Endothelial cell of umbilical vein (primary cell): ENCODE measurements at regions not wholly inside any gene's neighbourhood (a gene's known extent, or its start where the extent isn't known, plus 50 kb on each side); places are given as distances from the start of the nearest gene placed in this dataset.

ENCODE experiments used
- BruUV-seq: library from RNA; stranded (reverse); fragments of 400-500 nt; replicated peaks from 2 replicates; lab custom pipeline; 2021; lab: Mats Ljungman, UMichigan
- CTCF ChIA-PET: fragments of 300-600, 350-600 bp; sonication (Branson Sonifier 250); formaldehyde crosslinking; loops from one replicate; lab custom pipeline; 2021; ENCODE audit warnings: antibody characterized with exemption, inconsistent platforms; lab: Charles Lee
- POLR2A ChIA-PET: fragments of 300-600, 350-600 bp; sonication (Branson Sonifier 250); formaldehyde crosslinking; loops from one replicate; lab custom pipeline; 2021; ENCODE audit warnings: antibody characterized with exemption, inconsistent platforms; lab: Charles Lee
- DNase-seq: peaks from one replicate; pipeline ENCODE4 v3.0.0-alpha.2; 2011; ENCODE audit warnings: low read depth, low spot score
- FAIRE-seq: peaks from 2 replicates; lab custom pipeline; 2011; peaks lifted over from hg19 to GRCh38; lab: Jason Lieb, UNC
- H2AFZ ChIP-seq: 2 replicates; pipeline ENCODE4 v1.6.0; 2012; ENCODE audit warnings: low read depth, low read length, control low read depth, inconsistent platforms
- H3K27ac ChIP-seq: 2 replicates; pipeline ENCODE4 v1.5.1; 2011; ENCODE audit warnings: low read depth, mild to moderate bottlenecking, control low read depth, low read length, moderate library complexity; ENCODE audit not compliant: insufficient read depth
- H3K27me3 ChIP-seq, 2 experiments: 2 replicates each; pipeline versions ENCODE4 v1.6.0 to v1.6.1; 2011; ENCODE audit warnings: low read length in 2 of 2, mixed read lengths in 1 of 2; ENCODE audit not compliant: control insufficient read depth in 2 of 2, insufficient read depth in 2 of 2
- H3K36me3 ChIP-seq, 2 experiments: 2 replicates in 1 of 2; 3 replicates in 1 of 2; pipeline ENCODE4 v1.5.1; 2011; ENCODE audit warnings: low read length in 2 of 2, mild to moderate bottlenecking in 1 of 2, moderate library complexity in 1 of 2; ENCODE audit not compliant: control insufficient read depth in 2 of 2, insufficient read depth in 2 of 2; ENCODE audit errors: extremely low read depth in 1 of 2
- H3K4me1 ChIP-seq: 3 replicates; pipeline ENCODE4 v1.5.1; 2011; ENCODE audit warnings: mild to moderate bottlenecking, low read length; ENCODE audit not compliant: control insufficient read depth, insufficient read depth; ENCODE audit errors: extremely low read depth
- H3K4me2 ChIP-seq: 2 replicates; pipeline ENCODE4 v1.6.1; 2011; ENCODE audit warnings: low read length, control low read depth, mixed read lengths; ENCODE audit not compliant: insufficient read depth
- H3K4me3 ChIP-seq, 3 experiments: fragments of 200-600 bp in 1 of 3; sonication (generic), shearing (Covaris generic) in 1 of 3; replicated peaks in 1 of 3; 2 replicates each; pipeline ENCODE4 v1.5.1; 2011 to 2016; ENCODE audit warnings: control low read depth in 3 of 3, low read length in 3 of 3, mild to moderate bottlenecking in 2 of 3, inconsistent platforms in 1 of 3, low read depth in 1 of 3, moderate library complexity in 1 of 3; ENCODE audit not compliant: insufficient read depth in 1 of 3
- H3K79me2 ChIP-seq: 2 replicates; pipeline ENCODE4 v1.6.0; 2012; ENCODE audit warnings: low read length, inconsistent platforms; ENCODE audit not compliant: control insufficient read depth, insufficient read depth
- H3K9ac ChIP-seq: replicated peaks from 2 replicates; pipeline ENCODE3; 2011; ENCODE audit warnings: low read length, control low read depth; ENCODE audit not compliant: insufficient read depth; ENCODE audit errors: extremely low read depth
- H3K9me1 ChIP-seq: replicated peaks from 3 replicates; pipeline ENCODE4 v1.6.0; 2011; ENCODE audit warnings: mild to moderate bottlenecking, low read length; ENCODE audit not compliant: control insufficient read depth, insufficient read depth; ENCODE audit errors: extremely low read depth
- H3K9me3 ChIP-seq: replicated peaks from 2 replicates; pipeline ENCODE4 v1.5.1; 2012; ENCODE audit warnings: low read length, inconsistent platforms; ENCODE audit not compliant: control insufficient read depth, insufficient read depth
- H4K20me1 ChIP-seq: replicated peaks from 2 replicates; pipeline ENCODE3; 2011; ENCODE audit warnings: mild to moderate bottlenecking, low read length; ENCODE audit not compliant: control insufficient read depth, insufficient read depth; ENCODE audit errors: extremely low read depth
- CTCF ChIP-seq, 2 donors: IDR thresholded peaks; 1 replicate in 1 of 2; 2 replicates in 1 of 2; pipeline ENCODE4 v1.5.1; 2011; ENCODE audit warnings: low read length in 2 of 2, mild to moderate bottlenecking in 2 of 2, moderate library complexity in 2 of 2, control low read depth in 1 of 2, inconsistent platforms in 1 of 2, low read depth in 1 of 2; ENCODE audit not compliant: insufficient read depth in 1 of 2; ENCODE audit errors: extremely low read depth in 1 of 2
- EZH2 ChIP-seq: IDR thresholded peaks from 2 replicates; pipeline ENCODE4 v1.6.1; 2012; ENCODE audit warnings: borderline replicate concordance, low read depth, mild to moderate bottlenecking, moderate library complexity, low read length, inconsistent platforms; ENCODE audit not compliant: severe bottlenecking
- FOS ChIP-seq: IDR thresholded peaks from 2 replicates; pipeline ENCODE4 v1.6.1; 2011; ENCODE audit warnings: mild to moderate bottlenecking, low read length, moderate library complexity, borderline replicate concordance; ENCODE audit not compliant: insufficient read depth
- GATA2 ChIP-seq: IDR thresholded peaks from 2 replicates; pipeline ENCODE4 v1.7.0; 2011; ENCODE audit warnings: low read depth, mild to moderate bottlenecking, moderate library complexity, mixed read lengths, low read length; ENCODE audit not compliant: insufficient read length, insufficient read depth
- JUN ChIP-seq: IDR thresholded peaks from 2 replicates; pipeline ENCODE4 v1.6.1; 2011; ENCODE audit warnings: borderline replicate concordance, low read depth; ENCODE audit not compliant: insufficient read length, insufficient read depth
- MAX ChIP-seq: IDR thresholded peaks from 2 replicates; pipeline ENCODE4 v1.6.1; 2011; ENCODE audit not compliant: insufficient read depth, insufficient read length
- MYC ChIP-seq: IDR thresholded peaks from one replicate; pipeline ENCODE4 v1.6.1; 2011; ENCODE audit warnings: mild to moderate bottlenecking, low read depth, low read length
- POLR2A ChIP-seq: IDR thresholded peaks from 2 replicates; pipeline ENCODE4 v1.6.1; 2012; ENCODE audit warnings: low read depth, mild to moderate bottlenecking, control low read depth, low read length
- POLR2AphosphoS5 ChIP-seq: IDR thresholded peaks from 2 replicates; pipeline ENCODE4 v1.6.1; 2012; ENCODE audit warnings: low read depth, mild to moderate bottlenecking, control low read depth, low read length, moderate library complexity; ENCODE audit not compliant: insufficient read depth
- dilution Hi-C: fragments of 300-500 bp; cut with MboI; formaldehyde crosslinking; loops from one replicate; pipeline ENCODE4 v1.15.0; 2019; ENCODE audit warnings: low sequenced_read_pairs; ENCODE audit not compliant: extremely low pct_ligation_motif_present
- intact Hi-C: fragments of 100-400 bp; cut with micrococcal nuclease; formaldehyde crosslinking; loops from one replicate; pipeline ENCODE4 v1.10.0; 2022

- Histone ChIP-seq H3K27ac (peak overlapping the region; percentile 68), H3K36me3 (no peaks in the 10 kb centered on the region), H3K4me1 (peaks cover 35% of the 10 kb centered on the region), H4K20me1 (no peaks in the 10 kb centered on the region), H2AFZ (peak overlapping the region; percentile 62), H3K4me3 (no peak overlapping the region), H3K79me2 (no peaks in the 10 kb centered on the region), H3K4me2 (peak overlapping the region; percentile 33), H3K9ac (peak overlapping the region; percentile 5), H3K9me3 (no peaks in the 10 kb centered on the region), H3K9me1 (no peaks in the 10 kb centered on the region), H3K27me3 (no peaks in the 10 kb centered on the region)
- ChIA-PET CTCF (interaction anchor here (0.6 to 3.5 kb wide), 84 partner anchors 10 to 1274 kb away, joined by 3 to 37 read pairs (median 4); partner anchors contain the start of gene USPL1), POLR2A (no interaction called here)
- no TSS peak for BruUV-seq
- TF ChIP-seq POLR2A: no peak
- peak; percentile 42 for TF ChIP-seq MYC
- no peak for TF ChIP-seq EZH2
- TF ChIP-seq FOS: no peak
- TF ChIP-seq CTCF (IDR thresholded peaks at IDR 0.05; ENCODE audit: extremely low read depth in 1 of 2, insufficient read depth in 1 of 2, low read depth in 1 of 2, low read length in 2 of 2): peak; percentile 92 to 93
- no peak for TF ChIP-seq MAX
- no peak for TF ChIP-seq JUN
- no peak for TF ChIP-seq POLR2AphosphoS5
- peak; percentile 35 for TF ChIP-seq GATA2
- intact Hi-C loops: loop anchor here (1.0 to 10.0 kb wide), 14 partner anchors 46 to 912 kb away; partner anchors contain the start of genes MEDAG, UBE2L5 and USPL1
- FAIRE-seq: peak; percentile 90
- peak; percentile 83 for DNase-seq
- dilution Hi-C loops: no loop called here
Observed at GRCh38 chr13:31044364-31045285, 112.2 kb downstream of the TEX26 start.
